ENCODE measurements at regions not wholly inside any gene's neighbourhood (a gene's known extent, or its start where the extent isn't known, plus 50 kb on each side); places are given as distances from the start of the nearest gene placed in this dataset.

- H3K9me3 Mint-ChIP-seq (ENCODE audit: low read depth, unreplicated experiment): no peaks in the 10 kb centered on the region
- no TSS peak for BruUV-seq (replicated peaks)
- no peaks in the 10 kb centered on the region for H3K27me3 Mint-ChIP-seq (ENCODE audit: unreplicated experiment)
- TF ChIP-seq CTCF (IDR thresholded peaks at IDR 0.05; ENCODE audit: unreplicated experiment): no peak
- H3K27ac Mint-ChIP-seq (ENCODE audit: unreplicated experiment): no peak overlapping the region
- H3K4me1 Mint-ChIP-seq (ENCODE audit: low read depth, unreplicated experiment): no peaks in the 10 kb centered on the region
- no peak for DNase-seq
- CTCF ChIA-PET: no interaction called here
- intact Hi-C loops (cut with micrococcal nuclease; ENCODE audit: unreplicated experiment): no loop called here
- no peak overlapping the region for H3K4me3 Mint-ChIP-seq (ENCODE audit: low read depth, unreplicated experiment)
- no peaks in the 10 kb centered on the region for H3K36me3 Mint-ChIP-seq (ENCODE audit: insufficient read depth, unreplicated experiment)
These were observed 399.0 kb downstream of the PABPC4L start for GRCh38 chr4:133802359-133803140.

GRCh38 chr4:133801883-133802282 is 399.7 kb downstream of the PABPC4L start:
- intact Hi-C loops (cut with micrococcal nuclease; ENCODE audit: unreplicated experiment): no loop called here
- no TSS peak for BruUV-seq (replicated peaks)
- Mint-ChIP-seq H3K4me1 (ENCODE audit: low read depth, unreplicated experiment) (no peaks in the 10 kb centered on the region), H3K4me3 (ENCODE audit: low read depth, unreplicated experiment) (no peak overlapping the region), H3K9me3 (ENCODE audit: low read depth, unreplicated experiment) (no peaks in the 10 kb centered on the region), H3K27me3 (ENCODE audit: unreplicated experiment) (no peaks in the 10 kb centered on the region), H3K36me3 (ENCODE audit: insufficient read depth, unreplicated experiment) (no peaks in the 10 kb centered on the region), H3K27ac (ENCODE audit: unreplicated experiment) (no peak overlapping the region)
- no peak for DNase-seq
- CTCF ChIA-PET: no interaction called here
- TF ChIP-seq CTCF (IDR thresholded peaks at IDR 0.05; ENCODE audit: unreplicated experiment): no peak

GRCh38 chr4:133800966-133801365 is 400.6 kb downstream of the PABPC4L start:
- Mint-ChIP-seq H3K4me1 (ENCODE audit: low read depth, unreplicated experiment) (no peaks in the 10 kb centered on the region), H3K9me3 (ENCODE audit: low read depth, unreplicated experiment) (no peaks in the 10 kb centered on the region)
- CTCF ChIA-PET: no interaction called here

GRCh38 chr4:133799717-133800315 is 401.8 kb downstream of the PABPC4L start:
- no peak for TF ChIP-seq CTCF (IDR thresholded peaks at IDR 0.05; ENCODE audit: unreplicated experiment)
- DNase-seq: no peak
- Mint-ChIP-seq H3K27ac (ENCODE audit: unreplicated experiment) (no peak overlapping the region), H3K36me3 (ENCODE audit: insufficient read depth, unreplicated experiment) (no peaks in the 10 kb centered on the region), H3K27me3 (ENCODE audit: unreplicated experiment) (no peaks in the 10 kb centered on the region), H3K9me3 (ENCODE audit: low read depth, unreplicated experiment) (no peaks in the 10 kb centered on the region), H3K4me3 (ENCODE audit: low read depth, unreplicated experiment) (no peak overlapping the region), H3K4me1 (ENCODE audit: low read depth, unreplicated experiment) (no peaks in the 10 kb centered on the region)
- intact Hi-C loops (cut with micrococcal nuclease; ENCODE audit: unreplicated experiment): no loop called here
- CTCF ChIA-PET: no interaction called here
- BruUV-seq (replicated peaks): no TSS peak

More at GRCh38 chr4:133800966-133801365, 400.6 kb downstream of the PABPC4L start:
- DNase-seq: no peak
- BruUV-seq (replicated peaks): no TSS peak
- intact Hi-C loops (cut with micrococcal nuclease; ENCODE audit: unreplicated experiment): no loop called here
- Mint-ChIP-seq H3K36me3 (ENCODE audit: insufficient read depth, unreplicated experiment) (no peaks in the 10 kb centered on the region), H3K4me3 (ENCODE audit: low read depth, unreplicated experiment) (no peak overlapping the region), H3K27me3 (ENCODE audit: unreplicated experiment) (no peaks in the 10 kb centered on the region), H3K27ac (ENCODE audit: unreplicated experiment) (no peak overlapping the region)
- no peak for TF ChIP-seq CTCF (IDR thresholded peaks at IDR 0.05; ENCODE audit: unreplicated experiment)

Data from Calu3 (cell line).